DOHH2 (cell line): ENCODE measurements at regions not wholly inside any gene's neighbourhood (a gene's known extent, or its start where the extent isn't known, plus 50 kb on each side); places are given as distances from the start of the nearest gene placed in this dataset.

Source experiments
- H3F3A ChIP-seq: fragments of 200-600 bp; sonication (generic), shearing (Covaris generic); 2 replicates; pipeline ENCODE4 v1.6.0; 2016; ENCODE audit warnings: antibody characterized with exemption, mild to moderate bottlenecking; ENCODE audit not compliant: control insufficient read depth, insufficient read depth
- H3K27ac ChIP-seq: fragments of 200-600 bp; sonication (generic); 2 replicates; pipeline ENCODE4 v1.5.1; 2014; ENCODE audit warnings: low read depth, mild to moderate bottlenecking, low read length, moderate library complexity
- H3K27me3 ChIP-seq: fragments of 200-600 bp; sonication (generic); 2 replicates; pipeline ENCODE4 v1.6.1; 2014; ENCODE audit warnings: mild to moderate bottlenecking, low read length, mixed read lengths; ENCODE audit not compliant: control insufficient read depth
- H3K36me3 ChIP-seq: fragments of 200-600 bp; sonication (generic); 2 replicates; pipeline ENCODE4 v1.6.1; 2014; ENCODE audit warnings: mild to moderate bottlenecking, low read length, moderate library complexity, mixed read lengths; ENCODE audit not compliant: control insufficient read depth
- H3K4me1 ChIP-seq: fragments of 200-600 bp; sonication (generic); 2 replicates; pipeline ENCODE4 v1.6.1; 2014; ENCODE audit warnings: mild to moderate bottlenecking, low read length, mixed read lengths; ENCODE audit not compliant: control insufficient read depth
- H3K4me2 ChIP-seq: fragments of 200-600 bp; sonication (generic); 2 replicates; pipeline ENCODE4 v1.6.0; 2014; ENCODE audit warnings: mild to moderate bottlenecking, low read length, moderate library complexity
- H3K4me3 ChIP-seq: fragments of 200-600 bp; sonication (generic); 2 replicates; pipeline ENCODE4 v1.5.1; 2014; ENCODE audit warnings: mild to moderate bottlenecking, low read length, mixed read lengths
- H3K79me2 ChIP-seq: fragments of 200-600 bp; sonication (generic); 2 replicates; pipeline ENCODE4 v1.6.1; 2014; ENCODE audit warnings: mild to moderate bottlenecking, low read length, mixed read lengths; ENCODE audit not compliant: control insufficient read depth
- H3K9me2 ChIP-seq: fragments of 200-600 bp; sonication (generic); replicated peaks from 2 replicates; pipeline ENCODE4 v1.6.1; 2014; ENCODE audit warnings: mild to moderate bottlenecking, low read length, mixed read lengths; ENCODE audit not compliant: control insufficient read depth
- H3K9me3 ChIP-seq: fragments of 200-600 bp; sonication (generic); 2 replicates; pipeline ENCODE4 v1.6.1; 2014; ENCODE audit warnings: antibody characterized with exemption, low read length, mixed read lengths; ENCODE audit not compliant: control insufficient read depth, insufficient read depth
- H4K20me1 ChIP-seq: fragments of 200-600 bp; sonication (generic); 2 replicates; pipeline ENCODE4 v1.6.0; 2014; ENCODE audit warnings: low read depth, mild to moderate bottlenecking, antibody characterized with exemption, low read length, moderate library complexity; ENCODE audit not compliant: control insufficient read depth, insufficient read depth
- CTCF ChIP-seq: fragments of 200-600 bp; sonication (generic); IDR thresholded peaks from one replicate; pipeline ENCODE4 v1.5.1; 2014; ENCODE audit warnings: antibody characterized with exemption, mild to moderate bottlenecking, low read depth, low read length; ENCODE audit not compliant: poor library complexity, severe bottlenecking
- EZH2phosphoT487 ChIP-seq: fragments of 200-600 bp; sonication (generic); IDR thresholded peaks from 2 replicates; pipeline ENCODE4 v1.6.1; 2017; ENCODE audit warnings: borderline replicate concordance, mild to moderate bottlenecking, antibody characterized with exemption, low read length, moderate library complexity, mixed read lengths

- Histone ChIP-seq H3K27me3 (peaks cover 2% of the 10 kb centered on the region; the same call in 1 of the 2 replicates), H3K4me1 (no peaks in the 10 kb centered on the region), H3K79me2 (no peaks in the 10 kb centered on the region), H3K36me3 (no peaks in the 10 kb centered on the region), H3K4me2 (no peak overlapping the region), H3F3A (no peaks in the 10 kb centered on the region), H3K4me3 (no peak overlapping the region), H3K9me2 (no peaks in the 10 kb centered on the region), H3K9me3 (no peaks in the 10 kb centered on the region), H3K27ac (no peak overlapping the region), H4K20me1 (no peaks in the 10 kb centered on the region)
- TF ChIP-seq EZH2phosphoT487, result no peak
- no peak for TF ChIP-seq CTCF
Measured at GRCh38 chr2:59896499-59897245, 656.8 kb downstream of the BCL11A start.

GRCh38 chr2:59893612-59894011, 659.8 kb downstream of the BCL11A start:
- no peaks in the 10 kb centered on the region for H3K4me1 ChIP-seq

GRCh38 chr2:59892398-59892797, 661.1 kb downstream of the BCL11A start:
- Histone ChIP-seq H3K36me3 (no peaks in the 10 kb centered on the region), H3F3A (no peaks in the 10 kb centered on the region)
- no peak for TF ChIP-seq CTCF
- TF ChIP-seq EZH2phosphoT487, result no peak

More at GRCh38 chr2:59893612-59894011, 659.8 kb downstream of the BCL11A start:
- H3K36me3 ChIP-seq, result no peaks in the 10 kb centered on the region
- no peaks in the 10 kb centered on the region for H3K9me2 ChIP-seq
- no peak overlapping the region for H3K4me3 ChIP-seq
- no peaks in the 10 kb centered on the region for H3K79me2 ChIP-seq
- H3K4me2 ChIP-seq, result no peak overlapping the region
- no peaks in the 10 kb centered on the region for H4K20me1 ChIP-seq
- H3K9me3 ChIP-seq, result no peaks in the 10 kb centered on the region
- H3K27ac ChIP-seq, result no peak overlapping the region
- H3F3A ChIP-seq, result no peaks in the 10 kb centered on the region
- H3K27me3 ChIP-seq, result no peaks in the 10 kb centered on the region
- TF ChIP-seq EZH2phosphoT487, result no peak

GRCh38 chr2:59889305-59889704, 664.1 kb downstream of the BCL11A start:
- no peak for TF ChIP-seq CTCF
- TF ChIP-seq EZH2phosphoT487, result no peak
- Histone ChIP-seq H3K4me1 (no peaks in the 10 kb centered on the region), H3F3A (no peaks in the 10 kb centered on the region), H3K4me2 (no peak overlapping the region), H3K27me3 (no peaks in the 10 kb centered on the region), H3K79me2 (no peaks in the 10 kb centered on the region), H3K9me2 (no peaks in the 10 kb centered on the region), H3K27ac (no peak overlapping the region), H4K20me1 (no peaks in the 10 kb centered on the region), H3K4me3 (no peak overlapping the region), H3K9me3 (no peaks in the 10 kb centered on the region), H3K36me3 (no peaks in the 10 kb centered on the region)

More at GRCh38 chr2:59892398-59892797, 661.1 kb downstream of the BCL11A start:
- Histone ChIP-seq H3K9me3 (no peaks in the 10 kb centered on the region), H3K79me2 (no peaks in the 10 kb centered on the region), H3K4me3 (no peak overlapping the region), H3K4me2 (no peak overlapping the region), H3K27ac (no peak overlapping the region), H3K9me2 (no peaks in the 10 kb centered on the region), H3K4me1 (no peaks in the 10 kb centered on the region), H3K27me3 (no peaks in the 10 kb centered on the region), H4K20me1 (no peaks in the 10 kb centered on the region)
